ENCODE measurements at regions not wholly inside any gene's neighbourhood (a gene's known extent, or its start where the extent isn't known, plus 50 kb on each side); places are given as distances from the start of the nearest gene placed in this dataset.

GRCh38 chr10:8323428-8324054 is 269.1 kb downstream of the GATA3 start:
- ChIA-PET CTCF (no interaction called here), POLR2A (ENCODE audit: unreplicated experiment) (no interaction called here)
- H3K4me2 ChIP-seq: no peak overlapping the region
- H3K4me1 ChIP-seq (replicated peaks; ENCODE audit: insufficient read depth): no peaks in the 10 kb centered on the region
- H3K9me3 ChIP-seq (ENCODE audit: insufficient read depth, low read depth): no peaks in the 10 kb centered on the region
- DNase-seq: no peak
- TF ChIP-seq EZH2 (IDR thresholded peaks at IDR 0.05; ENCODE audit: low read depth) (no peak), CTCF (conservative IDR thresholded peaks at IDR 0.05) (no peak)
- no peak overlapping the region for H3K27ac ChIP-seq
- H3F3A ChIP-seq (ENCODE audit: insufficient read depth, low read depth): no peaks in the 10 kb centered on the region
- H3K79me2 ChIP-seq (ENCODE audit: low read depth): no peaks in the 10 kb centered on the region
- H4K20me1 ChIP-seq (ENCODE audit: insufficient read depth): no peaks in the 10 kb centered on the region
- H3K27me3 ChIP-seq (ENCODE audit: insufficient read depth, low read depth): no peaks in the 10 kb centered on the region
- no peaks in the 10 kb centered on the region for H3K9me2 ChIP-seq (ENCODE audit: insufficient read depth)
- H3K4me3 ChIP-seq: no peak overlapping the region
- H2AFZ ChIP-seq: 0 out of 2 replicates have a peak overlapping the region, but pooled peaks have one; percentile 27
- no peaks in the 10 kb centered on the region for H3K36me3 ChIP-seq (ENCODE audit: low read depth)
- no TSS peak for BruUV-seq (replicated peaks)
- intact Hi-C loops (cut with micrococcal nuclease; ENCODE audit: unreplicated experiment): no loop called here

GRCh38 chr10:8325024-8325980 is 270.8 kb downstream of the GATA3 start:
- no peak overlapping the region for H3K4me2 ChIP-seq
- no peak for DNase-seq
- H3K4me3 ChIP-seq: no peak overlapping the region
- no peaks in the 10 kb centered on the region for H4K20me1 ChIP-seq (ENCODE audit: insufficient read depth)
- no peaks in the 10 kb centered on the region for H3K79me2 ChIP-seq (ENCODE audit: low read depth)
- CTCF ChIA-PET: no interaction called here
- no peaks in the 10 kb centered on the region for H3K36me3 ChIP-seq (ENCODE audit: low read depth)
- H3K27ac ChIP-seq: no peak overlapping the region
- no peaks in the 10 kb centered on the region for H3F3A ChIP-seq (ENCODE audit: insufficient read depth, low read depth)
- no TSS peak for BruUV-seq (replicated peaks)
- no peak overlapping the region for H2AFZ ChIP-seq
- POLR2A ChIA-PET (ENCODE audit: unreplicated experiment): interaction anchor here (0.6 kb wide), 1 partner anchor 268 kb away, joined by 6 read pairs; no protein-coding TSS in a partner anchor
- no peaks in the 10 kb centered on the region for H3K9me2 ChIP-seq (ENCODE audit: insufficient read depth)
- no peaks in the 10 kb centered on the region for H3K27me3 ChIP-seq (ENCODE audit: insufficient read depth, low read depth)
- intact Hi-C loops (cut with micrococcal nuclease; ENCODE audit: unreplicated experiment): no loop called here
- TF ChIP-seq CTCF (conservative IDR thresholded peaks at IDR 0.05) (no peak), EZH2 (IDR thresholded peaks at IDR 0.05; ENCODE audit: low read depth) (no peak)
- H3K4me1 ChIP-seq (replicated peaks; ENCODE audit: insufficient read depth): no peaks in the 10 kb centered on the region
- no peaks in the 10 kb centered on the region for H3K9me3 ChIP-seq (ENCODE audit: insufficient read depth, low read depth)

- DNase-seq: no peak
- intact Hi-C loops (cut with micrococcal nuclease; ENCODE audit: unreplicated experiment): no loop called here
- Histone ChIP-seq H3F3A (ENCODE audit: insufficient read depth, low read depth) (no peaks in the 10 kb centered on the region), H3K36me3 (ENCODE audit: low read depth) (no peaks in the 10 kb centered on the region), H3K4me2 (no peak overlapping the region), H3K9me2 (ENCODE audit: insufficient read depth) (no peaks in the 10 kb centered on the region), H4K20me1 (ENCODE audit: insufficient read depth) (no peaks in the 10 kb centered on the region), H3K79me2 (ENCODE audit: low read depth) (no peaks in the 10 kb centered on the region), H3K27me3 (ENCODE audit: insufficient read depth, low read depth) (no peaks in the 10 kb centered on the region), H3K4me3 (no peak overlapping the region), H2AFZ (no peak overlapping the region), H3K27ac (no peak overlapping the region), H3K9me3 (ENCODE audit: insufficient read depth, low read depth) (no peaks in the 10 kb centered on the region), H3K4me1 (replicated peaks; ENCODE audit: insufficient read depth) (no peaks in the 10 kb centered on the region)
- ChIA-PET CTCF (no interaction called here), POLR2A (ENCODE audit: unreplicated experiment) (no interaction called here)
- BruUV-seq (replicated peaks): no TSS peak
- TF ChIP-seq CTCF (conservative IDR thresholded peaks at IDR 0.05) (no peak), EZH2 (IDR thresholded peaks at IDR 0.05; ENCODE audit: low read depth) (no peak)
Observed at GRCh38 chr10:8326396-8327139, 272.1 kb downstream of the GATA3 start.
